ENCODE measurements at regions not wholly inside any gene's neighbourhood (a gene's known extent, or its start where the extent isn't known, plus 50 kb on each side); places are given as distances from the start of the nearest gene placed in this dataset.

DNA sequence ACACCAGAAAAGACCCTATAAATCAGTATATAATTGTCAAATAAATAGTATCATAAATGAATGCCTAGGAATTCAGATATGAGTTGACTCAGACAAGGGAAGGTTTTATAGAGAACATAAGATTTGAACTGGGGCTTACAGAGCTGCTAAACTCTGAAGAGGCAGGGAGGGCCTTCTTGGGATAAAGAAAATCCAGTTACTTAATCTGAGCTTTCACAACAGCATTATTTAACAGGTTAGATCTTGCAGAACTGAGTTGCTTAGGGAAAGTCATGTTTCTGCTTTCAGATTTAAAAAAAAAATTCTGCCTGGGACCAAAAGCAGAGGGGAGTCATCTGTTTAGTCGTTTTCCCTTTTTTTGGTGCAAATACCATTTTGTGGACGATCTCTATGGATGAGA is 594.8 kb upstream of the FZD8 start:
- Histone ChIP-seq H3K27me3 (no peaks in the 10 kb centered on the region), H3K27ac (no peak overlapping the region), H3K4me1 (no peaks in the 10 kb centered on the region), H3K36me3 (no peaks in the 10 kb centered on the region), H3K9me3 (no peaks in the 10 kb centered on the region), H3K4me3 (no peak overlapping the region)
- intact Hi-C loops (cut with DNase I) = no loop called here
- ATAC-seq (no peak), DNase-seq (no peak)
- TF ChIP-seq POLR2A (IDR thresholded peaks at IDR 0.05) = no peak
- TF ChIP-seq, protein P1, sequence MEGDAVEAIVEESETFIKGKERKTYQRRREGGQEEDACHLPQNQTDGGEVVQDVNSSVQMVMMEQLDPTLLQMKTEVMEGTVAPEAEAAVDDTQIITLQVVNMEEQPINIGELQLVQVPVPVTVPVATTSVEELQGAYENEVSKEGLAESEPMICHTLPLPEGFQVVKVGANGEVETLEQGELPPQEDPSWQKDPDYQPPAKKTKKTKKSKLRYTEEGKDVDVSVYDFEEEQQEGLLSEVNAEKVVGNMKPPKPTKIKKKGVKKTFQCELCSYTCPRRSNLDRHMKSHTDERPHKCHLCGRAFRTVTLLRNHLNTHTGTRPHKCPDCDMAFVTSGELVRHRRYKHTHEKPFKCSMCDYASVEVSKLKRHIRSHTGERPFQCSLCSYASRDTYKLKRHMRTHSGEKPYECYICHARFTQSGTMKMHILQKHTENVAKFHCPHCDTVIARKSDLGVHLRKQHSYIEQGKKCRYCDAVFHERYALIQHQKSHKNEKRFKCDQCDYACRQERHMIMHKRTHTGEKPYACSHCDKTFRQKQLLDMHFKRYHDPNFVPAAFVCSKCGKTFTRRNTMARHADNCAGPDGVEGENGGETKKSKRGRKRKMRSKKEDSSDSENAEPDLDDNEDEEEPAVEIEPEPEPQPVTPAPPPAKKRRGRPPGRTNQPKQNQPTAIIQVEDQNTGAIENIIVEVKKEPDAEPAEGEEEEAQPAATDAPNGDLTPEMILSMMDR (IDR thresholded peaks at IDR 0.05) = no peak
- WGBS (ENCODE audit: insufficient coverage, low coverage, low lambda C conversion rate, missing lambda C conversion rate) = 44% methylated on average over 2 of the region's 2 CpGs

DNA sequence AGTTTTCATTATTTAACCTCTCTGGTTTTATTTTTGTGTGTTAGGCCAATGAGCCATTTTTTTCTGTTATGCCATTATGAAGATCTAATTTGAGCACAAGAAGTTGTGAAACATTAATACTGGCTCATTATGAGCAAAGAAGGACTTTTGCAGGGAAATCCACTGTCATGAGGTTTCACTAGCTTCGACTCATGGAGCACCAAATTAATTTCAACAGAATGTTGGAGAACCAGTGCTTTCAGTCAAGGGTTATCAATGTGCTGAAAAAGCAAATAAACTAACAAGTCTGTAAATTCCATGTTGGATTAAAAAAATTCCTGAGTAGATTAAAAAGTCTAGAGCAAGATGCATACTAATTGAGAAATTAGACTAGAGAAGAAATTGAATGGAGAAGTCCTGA is 594.2 kb upstream of the FZD8 start:
- TF ChIP-seq, protein P1 (IDR thresholded peaks at IDR 0.05) = no peak
- no peak for TF ChIP-seq POLR2A (IDR thresholded peaks at IDR 0.05)
- Histone ChIP-seq H3K36me3 (no peaks in the 10 kb centered on the region), H3K9me3 (no peaks in the 10 kb centered on the region), H3K27ac (no peak overlapping the region), H3K27me3 (no peaks in the 10 kb centered on the region), H3K4me3 (no peak overlapping the region), H3K4me1 (no peaks in the 10 kb centered on the region)
- ATAC-seq (no peak), DNase-seq (no peak)
- intact Hi-C loops (cut with DNase I) = no loop called here
- 39% methylated on average over 1 of the region's 1 CpG for WGBS (ENCODE audit: insufficient coverage, low coverage, low lambda C conversion rate, missing lambda C conversion rate)

DNA sequence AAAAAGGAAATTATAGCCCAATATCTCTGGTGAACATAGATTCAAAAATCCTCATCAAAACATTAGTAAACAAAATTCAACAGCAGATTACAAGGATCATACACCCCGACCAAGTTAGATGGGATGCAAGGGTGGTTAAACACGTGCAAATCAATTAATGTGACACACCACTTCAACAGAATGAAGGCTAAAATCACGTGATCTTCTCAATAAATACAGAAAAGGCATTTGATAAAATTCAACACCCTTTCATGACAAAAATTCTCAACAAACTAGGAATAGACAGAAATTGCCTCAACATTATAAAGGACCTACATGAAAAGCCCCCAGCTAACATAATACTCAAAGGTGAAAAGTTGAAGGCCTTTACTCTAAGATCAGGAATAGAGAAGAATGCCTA is 590.8 kb upstream of the FZD8 start:
- TF ChIP-seq, protein P1 (IDR thresholded peaks at IDR 0.05) = no peak
- TF ChIP-seq POLR2A (IDR thresholded peaks at IDR 0.05) = no peak
- Histone ChIP-seq H3K9me3 (no peaks in the 10 kb centered on the region), H3K27ac (no peak overlapping the region), H3K4me3 (no peak overlapping the region), H3K27me3 (no peaks in the 10 kb centered on the region), H3K36me3 (no peaks in the 10 kb centered on the region), H3K4me1 (no peaks in the 10 kb centered on the region)
- 58% methylated on average over 3 of the region's 3 CpGs for WGBS (ENCODE audit: insufficient coverage, low coverage, low lambda C conversion rate, missing lambda C conversion rate)
- DNase-seq (no peak), ATAC-seq (no peak)
- intact Hi-C loops (cut with DNase I) = no loop called here

DNA sequence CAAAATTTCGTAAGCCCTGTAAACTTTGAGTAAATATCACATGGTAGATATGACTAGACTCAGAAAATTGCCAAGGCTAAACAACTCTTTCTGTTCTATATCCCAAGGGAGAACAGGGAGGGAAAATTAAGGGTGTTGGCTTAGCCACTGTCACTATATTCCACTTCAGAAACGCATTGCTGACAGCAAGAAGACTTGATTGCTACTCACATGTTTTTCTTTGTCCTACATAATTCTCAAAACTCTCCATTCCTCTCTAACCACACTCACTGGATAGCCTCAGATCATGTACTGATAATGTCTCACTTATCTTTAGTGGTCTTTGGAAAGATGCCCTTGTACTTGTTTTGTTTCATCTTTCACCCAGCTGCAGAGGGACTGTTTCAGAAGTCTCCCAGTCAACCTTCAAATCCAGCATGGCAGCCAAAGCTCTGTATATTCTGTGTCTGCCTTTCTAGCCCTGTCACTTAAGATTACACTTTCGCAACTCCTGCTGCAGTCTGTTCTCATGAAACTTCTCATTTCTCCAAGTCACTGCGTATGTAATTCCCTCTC is 582.4 kb upstream of the FZD8 start:
- 55% methylated on average over 4 of the region's 4 CpGs for WGBS (ENCODE audit: insufficient coverage, low coverage, low lambda C conversion rate, missing lambda C conversion rate)
- no peak for ATAC-seq
- no peak overlapping the region for H3K27ac ChIP-seq
- DNase-seq = no peak
- no peaks in the 10 kb centered on the region for H3K36me3 ChIP-seq
- H3K4me3 ChIP-seq = no peak overlapping the region
- no peaks in the 10 kb centered on the region for H3K27me3 ChIP-seq
- no peaks in the 10 kb centered on the region for H3K9me3 ChIP-seq
- TF ChIP-seq, protein P1 (IDR thresholded peaks at IDR 0.05) = no peak
- TF ChIP-seq POLR2A (IDR thresholded peaks at IDR 0.05) = no peak
- no peaks in the 10 kb centered on the region for H3K4me1 ChIP-seq
- intact Hi-C loops (cut with DNase I) = no loop called here

DNA sequence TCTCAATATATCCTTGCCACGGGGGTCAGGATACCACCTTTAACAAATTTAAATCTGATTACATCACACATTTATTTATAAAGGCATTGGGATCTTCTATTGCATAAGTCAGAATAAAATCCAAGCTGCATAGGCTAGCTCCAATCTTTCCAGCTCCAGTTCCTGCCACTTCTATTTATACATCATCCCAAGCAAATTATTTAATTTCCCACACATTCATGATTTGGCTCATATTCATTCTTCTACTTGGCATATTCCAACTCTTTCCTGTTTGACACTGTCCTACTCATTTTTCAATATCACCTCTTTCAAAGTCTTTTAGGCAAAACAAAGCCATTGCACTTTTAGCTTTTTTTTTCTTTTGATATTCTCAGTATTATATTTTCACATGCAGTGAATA is 579.0 kb upstream of the FZD8 start:
- ATAC-seq = no peak
- H3K36me3 ChIP-seq = no peaks in the 10 kb centered on the region
- intact Hi-C loops (cut with DNase I) = no loop called here
- no peaks in the 10 kb centered on the region for H3K9me3 ChIP-seq
- WGBS (ENCODE audit: insufficient coverage, low coverage, low lambda C conversion rate, missing lambda C conversion rate) = 36% methylated on average over 1 of the region's 1 CpG
- TF ChIP-seq, protein P1 (IDR thresholded peaks at IDR 0.05) = no peak
- no peak overlapping the region for H3K4me3 ChIP-seq
- H3K27ac ChIP-seq = no peak overlapping the region
- H3K4me1 ChIP-seq = no peaks in the 10 kb centered on the region
- no peaks in the 10 kb centered on the region for H3K27me3 ChIP-seq
- DNase-seq = no peak

All from right lobe of liver (tissue), 6 donors.